H9 (cell line): ENCODE measurements at regions not wholly inside any gene's neighbourhood (a gene's known extent, or its start where the extent isn't known, plus 50 kb on each side); places are given as distances from the start of the nearest gene placed in this dataset.

Experiments used
- DNase-seq: peaks from one replicate; pipeline ENCODE4 v3.0.0-alpha.2; 2017
- H2AFZ ChIP-seq: one replicate; pipeline ENCODE4 v1.6.1; 2013; ENCODE audit warnings: mild to moderate bottlenecking, low read length, control low read depth, moderate library complexity
- H2AK5ac ChIP-seq: 2 replicates; pipeline ENCODE4 v1.6.1; 2013; ENCODE audit warnings: low read length, control low read depth, mixed read lengths; ENCODE audit not compliant: insufficient read length
- H2BK120ac ChIP-seq: one replicate; pipeline ENCODE4 v1.6.1; 2013; ENCODE audit warnings: low read depth, mild to moderate bottlenecking, low read length, control low read depth, inconsistent platforms; ENCODE audit not compliant: poor library complexity, severe bottlenecking
- H2BK12ac ChIP-seq: 2 replicates; pipeline ENCODE4 v1.6.1; 2013; ENCODE audit warnings: low read length, control low read depth, mixed read lengths, low read depth; ENCODE audit not compliant: insufficient read length
- H2BK15ac ChIP-seq: 2 replicates; pipeline ENCODE4 v1.6.1; 2013; ENCODE audit warnings: low read depth, low read length, control low read depth
- H2BK20ac ChIP-seq: one replicate; pipeline ENCODE4 v1.6.1; 2013; ENCODE audit warnings: low read depth, mild to moderate bottlenecking, low read length, control low read depth, inconsistent platforms; ENCODE audit not compliant: poor library complexity, severe bottlenecking
- H2BK5ac ChIP-seq: 2 replicates; pipeline ENCODE4 v1.6.1; 2013; ENCODE audit warnings: low read length, control low read depth, mixed read lengths; ENCODE audit not compliant: insufficient read length
- H3K14ac ChIP-seq: 2 replicates; pipeline ENCODE4 v1.6.1; 2013; ENCODE audit warnings: low read length, control low read depth; ENCODE audit not compliant: insufficient read depth
- H3K18ac ChIP-seq: 2 replicates; pipeline ENCODE4 v1.6.1; 2013; ENCODE audit warnings: low read depth, mild to moderate bottlenecking, mixed read lengths, low read length, control low read depth; ENCODE audit not compliant: insufficient read length
- H3K23ac ChIP-seq: 2 replicates; pipeline ENCODE4 v1.6.1; 2013; ENCODE audit warnings: low read length, control low read depth, mixed read lengths, low read depth; ENCODE audit not compliant: insufficient read length
- H3K23me2 ChIP-seq: 2 replicates; pipeline ENCODE4 v1.6.1; 2013; ENCODE audit warnings: low read depth, mild to moderate bottlenecking, mixed read lengths, low read length, control low read depth; ENCODE audit not compliant: insufficient read length, poor library complexity, severe bottlenecking
- H3K27ac ChIP-seq: 2 replicates; pipeline ENCODE4 v1.5.1; 2013; ENCODE audit warnings: low read length, control low read depth, mixed read lengths, low read depth; ENCODE audit not compliant: insufficient read length
- H3K27me3 ChIP-seq: 2 replicates; pipeline ENCODE4 v1.6.1; 2013; ENCODE audit warnings: low read length, control low read depth, inconsistent platforms; ENCODE audit not compliant: insufficient read depth
- H3K4ac ChIP-seq: 2 replicates; pipeline ENCODE4 v1.6.1; 2013; ENCODE audit warnings: low read depth, mild to moderate bottlenecking, control low read depth, inconsistent platforms, low read length, moderate library complexity
- H3K4me1 ChIP-seq: 2 replicates; pipeline ENCODE4 v1.6.1; 2013; ENCODE audit warnings: low read length, control low read depth, inconsistent platforms; ENCODE audit not compliant: insufficient read depth
- H3K4me2 ChIP-seq: 2 replicates; pipeline ENCODE4 v1.6.1; 2013; ENCODE audit warnings: low read length, control low read depth, mixed read lengths; ENCODE audit not compliant: insufficient read length, insufficient read depth
- H3K56ac ChIP-seq: 2 replicates; pipeline ENCODE4 v1.6.1; 2013; ENCODE audit warnings: low read depth, mild to moderate bottlenecking, mixed read lengths, low read length, control low read depth; ENCODE audit not compliant: insufficient read length
- H3K79me1 ChIP-seq: 2 replicates; pipeline ENCODE4 v1.6.1; 2013; ENCODE audit warnings: low read depth, mild to moderate bottlenecking, moderate library complexity, low read length, control low read depth, inconsistent platforms; ENCODE audit not compliant: insufficient read depth, poor library complexity, severe bottlenecking
- H3K79me2 ChIP-seq: 2 replicates; pipeline ENCODE4 v1.6.1; 2013; ENCODE audit warnings: low read length, control low read depth, inconsistent platforms; ENCODE audit not compliant: insufficient read depth
- H3K9ac ChIP-seq: 2 replicates; pipeline ENCODE4 v1.6.1; 2013; ENCODE audit warnings: low read length, control low read depth, mixed read lengths; ENCODE audit not compliant: insufficient read length; ENCODE audit errors: extremely low read depth
- H3K9me3 ChIP-seq: one replicate; pipeline ENCODE4 v1.6.1; 2013; ENCODE audit warnings: low read depth, low read length, inconsistent platforms; ENCODE audit not compliant: control insufficient read depth
- H3T11ph ChIP-seq: one replicate; pipeline ENCODE4 v1.6.1; 2013; ENCODE audit warnings: mild to moderate bottlenecking, low read length, control low read depth, inconsistent platforms
- H4K20me1 ChIP-seq: one replicate; pipeline ENCODE4 v1.6.1; 2013; ENCODE audit not compliant: control insufficient read depth, insufficient read length, insufficient read depth
- H4K5ac ChIP-seq: 2 replicates; pipeline ENCODE4 v1.6.1; 2013; ENCODE audit warnings: low read depth, mild to moderate bottlenecking, mixed read lengths, low read length, control low read depth; ENCODE audit not compliant: insufficient read length
- H4K8ac ChIP-seq: replicated peaks from 2 replicates; pipeline ENCODE4 v1.6.1; 2013; ENCODE audit warnings: low read length, control low read depth, mixed read lengths, low read depth; ENCODE audit not compliant: insufficient read length
- H4K91ac ChIP-seq: 2 replicates; pipeline ENCODE4 v1.6.1; 2013; ENCODE audit warnings: low read depth, mild to moderate bottlenecking, moderate library complexity, mixed read lengths, low read length, control low read depth; ENCODE audit not compliant: insufficient read length
- H3K27ac Mint-ChIP-seq, 3 experiments: 2 replicates in 2 of 3; 3 replicates in 1 of 3; pipeline ENCODE4 v1.8.0; 2020 to 2021; ENCODE audit warnings: mixed read lengths in 3 of 3, mild to moderate bottlenecking in 1 of 3, moderate library complexity in 1 of 3
- H3K27me3 Mint-ChIP-seq: 2 replicates; pipeline ENCODE4 v1.8.0; 2021; ENCODE audit warnings: low read depth, mild to moderate bottlenecking, moderate library complexity, mixed read lengths
- H3K36me3 Mint-ChIP-seq, 3 experiments: 2 replicates in 2 of 3; 3 replicates in 1 of 3; pipeline ENCODE4 v1.8.0; 2020 to 2021; ENCODE audit warnings: low read depth in 3 of 3, mixed read lengths in 3 of 3; ENCODE audit not compliant: insufficient read depth in 1 of 3
- H3K4me1 Mint-ChIP-seq, 2 experiments: 2 replicates each; pipeline ENCODE4 v1.8.0; 2020; ENCODE audit warnings: mixed read lengths in 2 of 2
- H3K4me3 Mint-ChIP-seq, 2 experiments: 2 replicates in 1 of 2; 3 replicates in 1 of 2; pipeline ENCODE4 v1.8.0; 2020 to 2021; ENCODE audit warnings: mild to moderate bottlenecking in 2 of 2, mixed read lengths in 2 of 2, moderate library complexity in 1 of 2
- H3K9me3 Mint-ChIP-seq, 2 experiments: 2 replicates in 1 of 2; 3 replicates in 1 of 2; pipeline ENCODE4 v1.8.0; 2020; ENCODE audit warnings: mild to moderate bottlenecking in 2 of 2, mixed read lengths in 2 of 2, moderate library complexity in 1 of 2
- WGBS: extraction: QIAGEN DNeasy Blood & Tissue Kit; methylation state at CpG from one replicate; pipeline ENCODE4 v1.1.7; 2013; ENCODE audit warnings: missing lambda C conversion rate, low lambda C conversion rate, mixed read lengths; ENCODE audit not compliant: insufficient read length; ENCODE audit errors: extremely low coverage; 5-methylcytosine and 5-hydroxymethylcytosine counted together
- TF ChIP-seq, protein P1 (sequence below): fragments of 200-600 bp; sonication (generic); conservative IDR thresholded peaks from 3 replicates; pipeline ENCODE4 v1.8.0; 2021; ENCODE audit warnings: antibody characterized with exemption, mild to moderate bottlenecking

DNA sequence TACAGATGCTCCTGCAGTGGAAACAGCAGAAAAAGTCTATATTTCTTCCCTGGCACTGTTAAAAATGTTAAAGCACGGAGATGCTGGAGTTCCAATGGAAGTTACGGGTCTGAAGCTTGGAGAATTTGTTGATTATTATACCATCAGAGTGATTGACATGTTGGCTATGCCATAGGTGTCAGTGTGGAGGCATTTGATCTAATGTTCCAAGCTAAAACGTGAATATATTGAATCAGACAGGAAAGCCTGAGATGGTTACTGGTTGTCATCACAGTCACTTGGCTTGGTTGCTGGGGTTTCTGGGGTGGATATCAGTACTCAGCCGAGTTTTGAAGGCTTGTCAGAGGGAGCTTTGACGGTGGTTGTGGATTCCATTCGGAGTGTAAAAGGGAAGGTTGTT lies 262.9 kb upstream of the CNTNAP5 start:
- Histone ChIP-seq H3K4me2 (no peak overlapping the region), H2BK20ac (no peak overlapping the region), H4K8ac (no peak overlapping the region), H3K56ac (no peak overlapping the region), H3K23me2 (no peaks in the 10 kb centered on the region), H4K5ac (no peak overlapping the region), H4K91ac (no peak overlapping the region), H3K18ac (no peak overlapping the region), H4K20me1 (no peaks in the 10 kb centered on the region), H2AFZ (no peak overlapping the region), H3K23ac (no peak overlapping the region), H3K27ac (no peak overlapping the region), H2BK12ac (no peak overlapping the region), H3K9ac (no peak overlapping the region), H3K14ac (no peak overlapping the region), H2BK120ac (no peak overlapping the region), H3K79me1 (no peaks in the 10 kb centered on the region), H2BK15ac (no peak overlapping the region), H3K4me1 (no peaks in the 10 kb centered on the region), H3K4ac (no peak overlapping the region), H3K79me2 (no peaks in the 10 kb centered on the region), H2AK5ac (no peak overlapping the region), H3T11ph (no peak overlapping the region), H2BK5ac (no peak overlapping the region), H3K27me3 (no peaks in the 10 kb centered on the region), H3K9me3 (no peaks in the 10 kb centered on the region)
- DNase-seq: no peak
- no peaks in the 10 kb centered on the region for H3K4me1 Mint-ChIP-seq
- peaks cover 6 to 18% (median 8%) of the 10 kb centered on the region in 3 experiments; a peak in 6 of 7 replicates for H3K36me3 Mint-ChIP-seq
- WGBS: no CpG with 5 or more reads among the region's 6 CpGs
- no peak overlapping the region for H3K4me3 Mint-ChIP-seq
- no peak overlapping the region for H3K27ac Mint-ChIP-seq
- TF ChIP-seq, protein P1, sequence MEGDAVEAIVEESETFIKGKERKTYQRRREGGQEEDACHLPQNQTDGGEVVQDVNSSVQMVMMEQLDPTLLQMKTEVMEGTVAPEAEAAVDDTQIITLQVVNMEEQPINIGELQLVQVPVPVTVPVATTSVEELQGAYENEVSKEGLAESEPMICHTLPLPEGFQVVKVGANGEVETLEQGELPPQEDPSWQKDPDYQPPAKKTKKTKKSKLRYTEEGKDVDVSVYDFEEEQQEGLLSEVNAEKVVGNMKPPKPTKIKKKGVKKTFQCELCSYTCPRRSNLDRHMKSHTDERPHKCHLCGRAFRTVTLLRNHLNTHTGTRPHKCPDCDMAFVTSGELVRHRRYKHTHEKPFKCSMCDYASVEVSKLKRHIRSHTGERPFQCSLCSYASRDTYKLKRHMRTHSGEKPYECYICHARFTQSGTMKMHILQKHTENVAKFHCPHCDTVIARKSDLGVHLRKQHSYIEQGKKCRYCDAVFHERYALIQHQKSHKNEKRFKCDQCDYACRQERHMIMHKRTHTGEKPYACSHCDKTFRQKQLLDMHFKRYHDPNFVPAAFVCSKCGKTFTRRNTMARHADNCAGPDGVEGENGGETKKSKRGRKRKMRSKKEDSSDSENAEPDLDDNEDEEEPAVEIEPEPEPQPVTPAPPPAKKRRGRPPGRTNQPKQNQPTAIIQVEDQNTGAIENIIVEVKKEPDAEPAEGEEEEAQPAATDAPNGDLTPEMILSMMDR: no peak
- H3K27me3 Mint-ChIP-seq: no peaks in the 10 kb centered on the region
- H3K9me3 Mint-ChIP-seq: peaks cover 13 to 21% of the 10 kb centered on the region in 2 experiments
